ENCODE measurements at regions not wholly inside any gene's neighbourhood (a gene's known extent, or its start where the extent isn't known, plus 50 kb on each side); places are given as distances from the start of the nearest gene placed in this dataset.

GRCh38 chr4:122047456-122048425 lies 95.9 kb upstream of the TRPC3 start:
- H3K9ac ChIP-seq (ENCODE audit: low read depth, low read length, poor library complexity, severe bottlenecking): no peak overlapping the region
- no peaks in the 10 kb centered on the region for H3K9me3 ChIP-seq (ENCODE audit: insufficient read depth, low read depth, low read length)
- H3K4me3 ChIP-seq (ENCODE audit: low read length, poor library complexity, severe bottlenecking): no peak overlapping the region
- H3K4me1 ChIP-seq (ENCODE audit: insufficient read depth, low read length, poor library complexity, severe bottlenecking): no peaks in the 10 kb centered on the region
- TF ChIP-seq, protein P1, sequence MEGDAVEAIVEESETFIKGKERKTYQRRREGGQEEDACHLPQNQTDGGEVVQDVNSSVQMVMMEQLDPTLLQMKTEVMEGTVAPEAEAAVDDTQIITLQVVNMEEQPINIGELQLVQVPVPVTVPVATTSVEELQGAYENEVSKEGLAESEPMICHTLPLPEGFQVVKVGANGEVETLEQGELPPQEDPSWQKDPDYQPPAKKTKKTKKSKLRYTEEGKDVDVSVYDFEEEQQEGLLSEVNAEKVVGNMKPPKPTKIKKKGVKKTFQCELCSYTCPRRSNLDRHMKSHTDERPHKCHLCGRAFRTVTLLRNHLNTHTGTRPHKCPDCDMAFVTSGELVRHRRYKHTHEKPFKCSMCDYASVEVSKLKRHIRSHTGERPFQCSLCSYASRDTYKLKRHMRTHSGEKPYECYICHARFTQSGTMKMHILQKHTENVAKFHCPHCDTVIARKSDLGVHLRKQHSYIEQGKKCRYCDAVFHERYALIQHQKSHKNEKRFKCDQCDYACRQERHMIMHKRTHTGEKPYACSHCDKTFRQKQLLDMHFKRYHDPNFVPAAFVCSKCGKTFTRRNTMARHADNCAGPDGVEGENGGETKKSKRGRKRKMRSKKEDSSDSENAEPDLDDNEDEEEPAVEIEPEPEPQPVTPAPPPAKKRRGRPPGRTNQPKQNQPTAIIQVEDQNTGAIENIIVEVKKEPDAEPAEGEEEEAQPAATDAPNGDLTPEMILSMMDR (conservative IDR thresholded peaks at IDR 0.05; ENCODE audit: low read length): no peak
- no peak for TF ChIP-seq EZH2phosphoT487 (IDR thresholded peaks at IDR 0.05; ENCODE audit: borderline replicate concordance)
- no peaks in the 10 kb centered on the region for H4K20me1 ChIP-seq (ENCODE audit: insufficient read depth, low read length, poor library complexity, severe bottlenecking)
- no peaks in the 10 kb centered on the region for H3K9me2 ChIP-seq (replicated peaks; ENCODE audit: low read depth, low read length)
- no peaks in the 10 kb centered on the region for H3K27me3 ChIP-seq (ENCODE audit: insufficient read depth, low read length, poor library complexity, severe bottlenecking)
- no peak overlapping the region for H2AFZ ChIP-seq (ENCODE audit: low read length)
- H3F3A ChIP-seq (ENCODE audit: low read depth): no peaks in the 10 kb centered on the region
- H3K79me2 ChIP-seq (ENCODE audit: insufficient read depth, low read length): no peaks in the 10 kb centered on the region
- H3K36me3 ChIP-seq (ENCODE audit: insufficient read depth, low read length): no peaks in the 10 kb centered on the region
- no peak overlapping the region for H3K4me2 ChIP-seq (ENCODE audit: low read depth, low read length, poor library complexity, severe bottlenecking)

- Histone ChIP-seq H3K4me3 (ENCODE audit: low read length, poor library complexity, severe bottlenecking) (no peak overlapping the region), H3K9ac (ENCODE audit: low read depth, low read length, poor library complexity, severe bottlenecking) (no peak overlapping the region), H3K4me2 (ENCODE audit: low read depth, low read length, poor library complexity, severe bottlenecking) (no peak overlapping the region), H3K79me2 (ENCODE audit: insufficient read depth, low read length) (no peaks in the 10 kb centered on the region), H3K27me3 (ENCODE audit: insufficient read depth, low read length, poor library complexity, severe bottlenecking) (no peaks in the 10 kb centered on the region), H3K9me2 (replicated peaks; ENCODE audit: low read depth, low read length) (no peaks in the 10 kb centered on the region), H4K20me1 (ENCODE audit: insufficient read depth, low read length, poor library complexity, severe bottlenecking) (no peaks in the 10 kb centered on the region), H2AFZ (ENCODE audit: low read length) (no peak overlapping the region), H3K36me3 (ENCODE audit: insufficient read depth, low read length) (no peaks in the 10 kb centered on the region), H3F3A (ENCODE audit: low read depth) (no peaks in the 10 kb centered on the region), H3K9me3 (ENCODE audit: insufficient read depth, low read depth, low read length) (no peaks in the 10 kb centered on the region), H3K4me1 (ENCODE audit: insufficient read depth, low read length, poor library complexity, severe bottlenecking) (no peaks in the 10 kb centered on the region)
- no peak for TF ChIP-seq EZH2phosphoT487 (IDR thresholded peaks at IDR 0.05; ENCODE audit: borderline replicate concordance)
- TF ChIP-seq, protein P1 (conservative IDR thresholded peaks at IDR 0.05; ENCODE audit: low read length): no peak
Measured at GRCh38 chr4:122046255-122046654, 94.4 kb upstream of the TRPC3 start.

- Histone ChIP-seq H3K4me2 (ENCODE audit: low read depth, low read length, poor library complexity, severe bottlenecking) (no peak overlapping the region), H3K4me3 (ENCODE audit: low read length, poor library complexity, severe bottlenecking) (no peak overlapping the region), H3K9ac (ENCODE audit: low read depth, low read length, poor library complexity, severe bottlenecking) (no peak overlapping the region), H4K20me1 (ENCODE audit: insufficient read depth, low read length, poor library complexity, severe bottlenecking) (no peaks in the 10 kb centered on the region), H3K36me3 (ENCODE audit: insufficient read depth, low read length) (no peaks in the 10 kb centered on the region), H3K27me3 (ENCODE audit: insufficient read depth, low read length, poor library complexity, severe bottlenecking) (no peaks in the 10 kb centered on the region), H3K9me3 (ENCODE audit: insufficient read depth, low read depth, low read length) (no peaks in the 10 kb centered on the region), H3K79me2 (ENCODE audit: insufficient read depth, low read length) (no peaks in the 10 kb centered on the region), H3K9me2 (replicated peaks; ENCODE audit: low read depth, low read length) (no peaks in the 10 kb centered on the region), H3F3A (ENCODE audit: low read depth) (no peaks in the 10 kb centered on the region), H3K4me1 (ENCODE audit: insufficient read depth, low read length, poor library complexity, severe bottlenecking) (no peaks in the 10 kb centered on the region), H2AFZ (ENCODE audit: low read length) (no peak overlapping the region)
- TF ChIP-seq, protein P1 (conservative IDR thresholded peaks at IDR 0.05; ENCODE audit: low read length): no peak
- TF ChIP-seq EZH2phosphoT487 (IDR thresholded peaks at IDR 0.05; ENCODE audit: borderline replicate concordance): no peak
Measured at GRCh38 chr4:122045533-122045932, 93.7 kb upstream of the TRPC3 start.

All from Loucy (cell line).